GM12891 (cell line): ENCODE measurements at regions not wholly inside any gene's neighbourhood (a gene's known extent, or its start where the extent isn't known, plus 50 kb on each side); places are given as distances from the start of the nearest gene placed in this dataset.

Experiments
- PAX5 ChIP-seq: IDR thresholded peaks from 2 replicates; pipeline ENCODE4 v1.6.1; 2011; ENCODE audit warnings: low read length, moderate library complexity, mild to moderate bottlenecking; ENCODE audit not compliant: insufficient read depth, severe bottlenecking
- POLR2A ChIP-seq: IDR thresholded peaks from 2 replicates; pipeline ENCODE4 v1.6.1; 2011; ENCODE audit warnings: low read depth, low read length, control low read depth
- POLR2AphosphoS5 ChIP-seq: IDR thresholded peaks from 2 replicates; pipeline ENCODE4 v1.6.1; 2011; ENCODE audit warnings: low read depth, low read length, control low read depth
- SPI1 ChIP-seq: IDR thresholded peaks from 2 replicates; pipeline ENCODE4 v1.6.1; 2011; ENCODE audit warnings: low read depth, low read length, control low read depth
- TAF1 ChIP-seq: IDR thresholded peaks from 2 replicates; pipeline ENCODE4 v1.6.1; 2011; ENCODE audit warnings: low read depth, low read length, control low read depth

DNA sequence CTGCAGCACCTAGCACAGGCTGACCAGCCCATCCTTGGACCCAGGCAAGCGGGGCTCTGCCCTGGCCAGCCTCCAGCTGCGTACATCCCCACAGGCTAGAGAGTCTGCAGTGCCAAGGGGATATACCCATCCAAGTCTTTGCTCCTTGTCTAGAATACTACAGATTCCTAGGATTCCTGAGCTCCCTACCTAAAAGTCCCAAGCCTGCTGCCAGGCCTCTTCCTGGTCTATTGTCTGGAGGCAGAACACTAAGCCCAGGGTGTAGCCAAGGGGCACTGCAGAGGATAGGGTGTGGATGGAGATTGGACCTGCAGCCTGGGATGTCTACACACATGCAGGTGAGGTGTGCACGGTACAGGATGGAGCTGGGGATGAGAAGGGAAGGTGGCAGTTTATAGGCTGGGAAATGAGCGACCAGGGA lies 90.0 kb upstream of the SIRPA start:
- no peak for TF ChIP-seq POLR2A
- no peak for TF ChIP-seq POLR2AphosphoS5
- no peak for TF ChIP-seq TAF1
- TF ChIP-seq SPI1: no peak
- TF ChIP-seq PAX5: no peak
